T-helper 1 cell treated with Interleukin-12 subunit alpha and Interleukin-12 subunit beta and Interleukin-4 antibody, amounts not matched to agents 30 μg/mL and 1 μg/mL, for 36 hours (primary cell): ENCODE measurements at regions not wholly inside any gene's neighbourhood (a gene's known extent, or its start where the extent isn't known, plus 50 kb on each side); places are given as distances from the start of the nearest gene placed in this dataset.

Experiments
- H3K27ac Mint-ChIP-seq: one replicate; pipeline ENCODE4 v1.8.0; 2021; ENCODE audit warnings: mild to moderate bottlenecking, mixed read lengths
- H3K27me3 Mint-ChIP-seq: one replicate; pipeline ENCODE4 v1.8.0; 2021; ENCODE audit warnings: low read depth, mixed read lengths
- H3K36me3 Mint-ChIP-seq: one replicate; pipeline ENCODE4 v1.8.0; 2021; ENCODE audit warnings: low read depth, mixed read lengths
- H3K4me1 Mint-ChIP-seq: one replicate; pipeline ENCODE4 v1.8.0; 2021; ENCODE audit warnings: low read depth, mixed read lengths
- H3K4me3 Mint-ChIP-seq: one replicate; pipeline ENCODE4 v1.8.0; 2021; ENCODE audit warnings: mild to moderate bottlenecking, moderate library complexity, mixed read lengths
- H3K9me3 Mint-ChIP-seq: one replicate; pipeline ENCODE4 v1.8.0; 2021; ENCODE audit warnings: mixed read lengths

GRCh38 chr9:106376689-106377088 lies 486.3 kb upstream of the ZNF462 start:
- Mint-ChIP-seq H3K27me3 (no peaks in the 10 kb centered on the region), H3K36me3 (no peaks in the 10 kb centered on the region), H3K9me3 (peaks cover 2% of the 10 kb centered on the region), H3K4me3 (no peak overlapping the region), H3K27ac (no peak overlapping the region), H3K4me1 (no peaks in the 10 kb centered on the region)

GRCh38 chr9:106383072-106383471 lies 479.9 kb upstream of the ZNF462 start:
- Mint-ChIP-seq H3K4me3 (no peak overlapping the region), H3K27ac (no peak overlapping the region), H3K4me1 (no peaks in the 10 kb centered on the region), H3K27me3 (no peaks in the 10 kb centered on the region), H3K9me3 (peaks cover 3% of the 10 kb centered on the region), H3K36me3 (no peaks in the 10 kb centered on the region)

- H3K36me3 Mint-ChIP-seq, result no peaks in the 10 kb centered on the region
- H3K27me3 Mint-ChIP-seq, result no peaks in the 10 kb centered on the region
- no peaks in the 10 kb centered on the region for H3K4me1 Mint-ChIP-seq
- H3K4me3 Mint-ChIP-seq, result no peak overlapping the region
- H3K27ac Mint-ChIP-seq, result no peak overlapping the region
- H3K9me3 Mint-ChIP-seq, result peaks cover 3% of the 10 kb centered on the region
Measured at GRCh38 chr9:106387965-106388364, 475.0 kb upstream of the ZNF462 start.

- Mint-ChIP-seq H3K9me3 (no peaks in the 10 kb centered on the region), H3K27me3 (no peaks in the 10 kb centered on the region), H3K4me3 (no peak overlapping the region), H3K36me3 (no peaks in the 10 kb centered on the region), H3K4me1 (no peaks in the 10 kb centered on the region), H3K27ac (no peak overlapping the region)
Measured at GRCh38 chr9:106393226-106393625, 469.7 kb upstream of the ZNF462 start.

- no peaks in the 10 kb centered on the region for H3K27me3 Mint-ChIP-seq
- no peaks in the 10 kb centered on the region for H3K4me1 Mint-ChIP-seq
- no peaks in the 10 kb centered on the region for H3K36me3 Mint-ChIP-seq
- H3K4me3 Mint-ChIP-seq, result no peak overlapping the region
- H3K27ac Mint-ChIP-seq, result no peak overlapping the region
- peaks cover 3% of the 10 kb centered on the region for H3K9me3 Mint-ChIP-seq
Measured at GRCh38 chr9:106400170-106400569, 462.8 kb upstream of the ZNF462 start.

- H3K4me3 Mint-ChIP-seq, result no peak overlapping the region
- H3K27ac Mint-ChIP-seq, result no peak overlapping the region
- no peaks in the 10 kb centered on the region for H3K4me1 Mint-ChIP-seq
- H3K27me3 Mint-ChIP-seq, result no peaks in the 10 kb centered on the region
- no peaks in the 10 kb centered on the region for H3K36me3 Mint-ChIP-seq
- peaks cover 3% of the 10 kb centered on the region for H3K9me3 Mint-ChIP-seq
Measured at GRCh38 chr9:106400950-106401349, 462.0 kb upstream of the ZNF462 start.

- Mint-ChIP-seq H3K36me3 (no peaks in the 10 kb centered on the region), H3K27ac (no peak overlapping the region), H3K4me3 (no peak overlapping the region), H3K9me3 (peaks cover 3% of the 10 kb centered on the region), H3K27me3 (no peaks in the 10 kb centered on the region), H3K4me1 (no peaks in the 10 kb centered on the region)
Measured at GRCh38 chr9:106403081-106403480, 459.9 kb upstream of the ZNF462 start.

- no peaks in the 10 kb centered on the region for H3K36me3 Mint-ChIP-seq
- H3K27ac Mint-ChIP-seq, result no peak overlapping the region
- H3K9me3 Mint-ChIP-seq, result peaks cover 7% of the 10 kb centered on the region
- no peaks in the 10 kb centered on the region for H3K4me1 Mint-ChIP-seq
- no peaks in the 10 kb centered on the region for H3K27me3 Mint-ChIP-seq
- H3K4me3 Mint-ChIP-seq, result no peak overlapping the region
Measured at GRCh38 chr9:106404137-106404536, 458.8 kb upstream of the ZNF462 start.

GRCh38 chr9:106405871-106406435 lies 457.0 kb upstream of the ZNF462 start:
- H3K36me3 Mint-ChIP-seq, result no peaks in the 10 kb centered on the region
- no peak overlapping the region for H3K27ac Mint-ChIP-seq
- H3K4me3 Mint-ChIP-seq, result no peak overlapping the region
- no peaks in the 10 kb centered on the region for H3K4me1 Mint-ChIP-seq
- H3K9me3 Mint-ChIP-seq, result peaks cover 11% of the 10 kb centered on the region
- H3K27me3 Mint-ChIP-seq, result no peaks in the 10 kb centered on the region

GRCh38 chr9:106414042-106414441 lies 448.9 kb upstream of the ZNF462 start:
- no peaks in the 10 kb centered on the region for H3K36me3 Mint-ChIP-seq
- no peak overlapping the region for H3K27ac Mint-ChIP-seq
- H3K27me3 Mint-ChIP-seq, result no peaks in the 10 kb centered on the region
- H3K4me1 Mint-ChIP-seq, result no peaks in the 10 kb centered on the region
- no peak overlapping the region for H3K4me3 Mint-ChIP-seq
- peaks cover 12% of the 10 kb centered on the region for H3K9me3 Mint-ChIP-seq

- no peaks in the 10 kb centered on the region for H3K4me1 Mint-ChIP-seq
- no peaks in the 10 kb centered on the region for H3K27me3 Mint-ChIP-seq
- H3K36me3 Mint-ChIP-seq, result no peaks in the 10 kb centered on the region
- peaks cover 8% of the 10 kb centered on the region for H3K9me3 Mint-ChIP-seq
- no peak overlapping the region for H3K4me3 Mint-ChIP-seq
- no peak overlapping the region for H3K27ac Mint-ChIP-seq
Measured at GRCh38 chr9:106417685-106418084, 445.3 kb upstream of the ZNF462 start.

- Mint-ChIP-seq H3K27ac (no peak overlapping the region), H3K27me3 (no peaks in the 10 kb centered on the region), H3K4me1 (no peaks in the 10 kb centered on the region), H3K4me3 (no peak overlapping the region), H3K36me3 (no peaks in the 10 kb centered on the region), H3K9me3 (peaks cover 8% of the 10 kb centered on the region)
Measured at GRCh38 chr9:106419829-106420228, 443.1 kb upstream of the ZNF462 start.

- Mint-ChIP-seq H3K27me3 (no peaks in the 10 kb centered on the region), H3K4me3 (no peak overlapping the region), H3K9me3 (peaks cover 8% of the 10 kb centered on the region), H3K4me1 (no peaks in the 10 kb centered on the region), H3K27ac (no peak overlapping the region), H3K36me3 (no peaks in the 10 kb centered on the region)
Measured at GRCh38 chr9:106420511-106420944, 442.4 kb upstream of the ZNF462 start.

GRCh38 chr9:106421772-106422171 lies 441.2 kb upstream of the ZNF462 start:
- Mint-ChIP-seq H3K4me3 (no peak overlapping the region), H3K4me1 (no peaks in the 10 kb centered on the region), H3K36me3 (no peaks in the 10 kb centered on the region), H3K27ac (no peak overlapping the region), H3K27me3 (no peaks in the 10 kb centered on the region), H3K9me3 (peaks cover 4% of the 10 kb centered on the region)

- H3K27ac Mint-ChIP-seq, result no peak overlapping the region
- H3K36me3 Mint-ChIP-seq, result no peaks in the 10 kb centered on the region
- H3K4me1 Mint-ChIP-seq, result no peaks in the 10 kb centered on the region
- no peak overlapping the region for H3K4me3 Mint-ChIP-seq
- no peaks in the 10 kb centered on the region for H3K27me3 Mint-ChIP-seq
- H3K9me3 Mint-ChIP-seq, result no peaks in the 10 kb centered on the region
Measured at GRCh38 chr9:106423575-106423974, 439.4 kb upstream of the ZNF462 start.

GRCh38 chr9:106432631-106433030 lies 430.3 kb upstream of the ZNF462 start:
- H3K27ac Mint-ChIP-seq, result no peak overlapping the region
- no peaks in the 10 kb centered on the region for H3K36me3 Mint-ChIP-seq
- H3K9me3 Mint-ChIP-seq, result no peaks in the 10 kb centered on the region
- no peaks in the 10 kb centered on the region for H3K27me3 Mint-ChIP-seq
- no peaks in the 10 kb centered on the region for H3K4me1 Mint-ChIP-seq
- no peak overlapping the region for H3K4me3 Mint-ChIP-seq
